Tibial nerve (tissue), 4 donors: ENCODE measurements at regions not wholly inside any gene's neighbourhood (a gene's known extent, or its start where the extent isn't known, plus 50 kb on each side); places are given as distances from the start of the nearest gene placed in this dataset.

Experiments used
- DNase-seq, 2 donors: peaks; one replicate each; pipeline ENCODE4 v3.0.0-alpha.2; 2019; ENCODE audit warnings: low spot score in 2 of 2
- H3K27ac ChIP-seq, 4 donors: fragments of 200-600 bp; sonication (generic) in 3 of 4; one replicate each; pipeline ENCODE4 v1.5.1; 2017 to 2019; ENCODE audit warnings: mild to moderate bottlenecking in 1 of 4
- H3K27me3 ChIP-seq, 2 donors: fragments of 200-600 bp; sonication (generic) in 1 of 2; one replicate each; pipeline versions ENCODE4 v1.5.1 to v1.6.0; 2017 to 2019
- H3K36me3 ChIP-seq, 3 donors: fragments of 200-600 bp; sonication (generic); one replicate each; pipeline ENCODE4 v1.5.1; 2018 to 2019
- H3K4me1 ChIP-seq, 4 donors: fragments of 200-600 bp; sonication (generic) in 3 of 4; one replicate each; pipeline ENCODE4 v1.5.1; 2017 to 2019
- H3K4me3 ChIP-seq, 4 donors: fragments of 200-600 bp; sonication (generic) in 3 of 4; one replicate each; pipeline ENCODE4 v1.5.1; 2017 to 2019; ENCODE audit warnings: mild to moderate bottlenecking in 1 of 4, moderate library complexity in 1 of 4
- H3K9me3 ChIP-seq, 4 donors: fragments of 200-600 bp; sonication (generic) in 3 of 4; one replicate each; pipeline ENCODE4 v1.5.1; 2017 to 2019
- EP300 ChIP-seq, 2 donors: sonication (generic); formaldehyde crosslinking; IDR thresholded peaks; one replicate each; pipeline ENCODE4 v1.6.1; 2017; ENCODE audit warnings: antibody characterized with exemption in 2 of 2, mild to moderate bottlenecking in 1 of 2
- POLR2A ChIP-seq, 2 donors: fragments of 450-650 bp; IDR thresholded peaks; one replicate each; pipeline ENCODE4 v1.6.1; 2017; ENCODE audit warnings: antibody characterized with exemption in 2 of 2, mild to moderate bottlenecking in 2 of 2, moderate library complexity in 2 of 2
- WGBS, 2 donors: methylation state at CpG; one replicate each; pipeline ENCODE4 v1.1.5; 2018; 5-methylcytosine and 5-hydroxymethylcytosine counted together
- TF ChIP-seq, protein P1 (sequence below), 5 experiments: fragments of 200-600 bp in 3 of 5; fragments of 450-650 bp in 2 of 5; sonication (generic) in 3 of 5; IDR thresholded peaks; one replicate each; pipeline ENCODE4 v1.5.1; 2016 to 2019; ENCODE audit warnings: antibody characterized with exemption in 5 of 5, mild to moderate bottlenecking in 3 of 5, moderate library complexity in 2 of 5

DNA sequence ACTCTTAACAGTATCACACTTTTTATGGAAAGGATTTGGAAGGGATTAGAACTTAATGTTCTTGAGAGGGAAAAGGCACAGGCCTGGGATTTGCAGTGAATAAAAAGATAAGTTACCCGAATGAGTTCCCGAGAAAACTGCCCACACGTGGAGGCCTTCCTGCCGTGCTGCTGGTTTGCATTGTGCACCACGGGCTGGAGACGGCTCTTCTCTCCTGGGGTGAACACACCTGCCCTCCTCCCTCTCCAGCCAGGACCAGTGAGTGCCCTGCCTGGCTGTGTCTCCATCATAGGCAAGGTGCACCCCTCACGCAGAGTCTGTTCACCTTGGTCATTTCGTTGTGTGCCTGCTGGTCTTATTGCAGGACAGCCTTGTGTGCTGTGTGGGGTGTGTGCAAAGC lies 336.3 kb upstream of the SHH start:
- no peaks in the 10 kb centered on the region for H3K36me3 ChIP-seq
- H3K27me3 ChIP-seq, result no peaks in the 10 kb centered on the region
- H3K27ac ChIP-seq, result no peak overlapping the region
- H3K4me1 ChIP-seq, result no peaks in the 10 kb centered on the region
- no peak for DNase-seq
- H3K9me3 ChIP-seq, result no peaks in the 10 kb centered on the region
- no peak overlapping the region for H3K4me3 ChIP-seq
- TF ChIP-seq, protein P1, sequence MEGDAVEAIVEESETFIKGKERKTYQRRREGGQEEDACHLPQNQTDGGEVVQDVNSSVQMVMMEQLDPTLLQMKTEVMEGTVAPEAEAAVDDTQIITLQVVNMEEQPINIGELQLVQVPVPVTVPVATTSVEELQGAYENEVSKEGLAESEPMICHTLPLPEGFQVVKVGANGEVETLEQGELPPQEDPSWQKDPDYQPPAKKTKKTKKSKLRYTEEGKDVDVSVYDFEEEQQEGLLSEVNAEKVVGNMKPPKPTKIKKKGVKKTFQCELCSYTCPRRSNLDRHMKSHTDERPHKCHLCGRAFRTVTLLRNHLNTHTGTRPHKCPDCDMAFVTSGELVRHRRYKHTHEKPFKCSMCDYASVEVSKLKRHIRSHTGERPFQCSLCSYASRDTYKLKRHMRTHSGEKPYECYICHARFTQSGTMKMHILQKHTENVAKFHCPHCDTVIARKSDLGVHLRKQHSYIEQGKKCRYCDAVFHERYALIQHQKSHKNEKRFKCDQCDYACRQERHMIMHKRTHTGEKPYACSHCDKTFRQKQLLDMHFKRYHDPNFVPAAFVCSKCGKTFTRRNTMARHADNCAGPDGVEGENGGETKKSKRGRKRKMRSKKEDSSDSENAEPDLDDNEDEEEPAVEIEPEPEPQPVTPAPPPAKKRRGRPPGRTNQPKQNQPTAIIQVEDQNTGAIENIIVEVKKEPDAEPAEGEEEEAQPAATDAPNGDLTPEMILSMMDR (IDR thresholded peaks at IDR 0.05), result no peak
- TF ChIP-seq EP300 (IDR thresholded peaks at IDR 0.05), result no peak
- TF ChIP-seq POLR2A (IDR thresholded peaks at IDR 0.05), result no peak
- WGBS, 2 donors, result 33 to 56% methylated on average over 7 to 8 of the region's 8 CpGs

DNA sequence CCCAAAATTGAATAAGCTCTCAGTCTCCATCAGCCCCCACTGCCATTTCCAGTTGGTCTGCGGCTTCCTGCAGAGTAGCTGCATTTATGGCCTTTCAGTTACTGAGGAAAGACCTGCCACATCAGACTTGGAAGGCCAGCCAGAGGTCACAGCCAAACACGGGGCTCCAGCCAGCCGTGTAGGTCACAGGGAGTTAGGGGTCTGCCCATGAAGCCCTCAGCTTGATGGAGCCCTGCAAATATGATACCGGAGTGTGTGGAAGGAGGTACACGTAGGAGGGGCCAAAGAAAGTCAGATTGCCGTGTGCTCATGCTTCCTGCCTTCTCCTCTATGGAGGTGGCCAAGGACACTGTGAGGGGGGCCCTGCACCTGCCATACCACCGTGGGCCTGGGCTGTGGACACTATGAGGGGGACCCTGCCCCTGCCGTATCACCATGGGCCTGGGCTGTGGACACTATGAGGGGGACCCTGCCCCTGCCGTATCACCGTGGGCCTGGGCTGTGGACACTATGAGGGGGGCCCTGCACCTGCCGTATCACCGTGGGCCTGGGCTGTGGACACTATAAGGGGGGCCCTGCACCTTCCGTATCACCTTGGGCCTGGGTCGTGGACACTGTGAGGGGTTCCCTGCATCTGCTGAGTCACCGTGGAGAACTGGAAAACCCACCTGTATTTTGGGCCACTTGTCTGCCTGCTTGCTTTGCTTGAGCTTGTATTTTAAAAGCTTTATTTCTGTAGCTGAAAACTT lies 335.7 kb upstream of the SHH start:
- H3K9me3 ChIP-seq, result no peaks in the 10 kb centered on the region
- WGBS, 2 donors, result 57 to 71% methylated on average over 10 to 15 of the region's 15 CpGs
- TF ChIP-seq EP300 (IDR thresholded peaks at IDR 0.05) (no peak), POLR2A (IDR thresholded peaks at IDR 0.05) (no peak)
- TF ChIP-seq, protein P1 (IDR thresholded peaks at IDR 0.05), result no peak

DNA sequence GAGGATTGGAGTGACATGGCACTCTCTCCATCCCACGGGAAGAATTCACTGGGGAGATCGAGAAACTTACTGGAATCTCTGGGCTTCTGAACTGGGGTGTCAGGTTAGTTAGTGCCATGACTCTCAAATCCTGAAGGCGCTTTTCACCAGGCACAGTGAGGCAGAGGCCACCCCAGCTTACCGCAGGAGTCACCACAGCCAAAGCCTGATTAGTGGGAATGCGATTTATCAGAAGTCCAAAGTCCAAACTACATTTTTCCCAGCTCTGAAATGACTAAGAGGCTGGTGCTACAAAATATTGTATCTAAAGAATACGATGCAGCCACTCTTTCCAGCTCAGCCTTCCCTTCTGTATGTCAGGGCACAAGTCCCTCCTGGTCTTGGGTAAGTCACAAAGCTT lies 334.8 kb upstream of the SHH start:
- no peak for DNase-seq
- Histone ChIP-seq H3K27me3 (no peaks in the 10 kb centered on the region), H3K4me3 (no peak overlapping the region), H3K9me3 (no peaks in the 10 kb centered on the region), H3K36me3 (no peaks in the 10 kb centered on the region), H3K27ac (no peak overlapping the region), H3K4me1 (no peaks in the 10 kb centered on the region)
- 75 to 84% methylated on average over 6 of the region's 6 CpGs for WGBS, 2 donors
- TF ChIP-seq, protein P1 (IDR thresholded peaks at IDR 0.05), result no peak

More for the DNA sequence above, 335.7 kb upstream of the SHH start:
- H3K27me3 ChIP-seq, result no peaks in the 10 kb centered on the region
- DNase-seq, result no peak
- no peaks in the 10 kb centered on the region for H3K36me3 ChIP-seq
- no peak overlapping the region for H3K4me3 ChIP-seq
- H3K4me1 ChIP-seq, result no peaks in the 10 kb centered on the region
- H3K27ac ChIP-seq, result no peak overlapping the region

DNA sequence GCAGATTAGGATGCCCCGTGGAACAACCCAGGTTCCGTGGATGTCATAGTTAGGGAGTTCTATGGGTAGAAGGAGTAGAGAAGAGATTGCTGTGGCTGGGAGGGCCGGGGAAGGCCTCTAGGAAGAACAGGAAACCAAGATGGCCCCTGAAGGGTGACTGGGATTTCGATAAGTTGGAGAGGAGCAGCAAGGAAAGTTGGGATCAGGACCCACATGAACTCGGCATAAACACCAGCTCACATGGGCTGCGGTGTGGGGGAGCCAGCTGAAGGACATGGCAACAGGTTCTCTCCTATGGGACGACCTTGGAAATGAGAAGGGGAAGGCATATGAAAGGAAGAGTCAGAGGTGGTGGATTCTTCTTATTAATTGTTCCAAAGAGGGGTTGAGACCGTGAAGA lies 333.7 kb upstream of the SHH start:
- Histone ChIP-seq H3K27ac (no peak overlapping the region), H3K4me1 (no peaks in the 10 kb centered on the region), H3K36me3 (no peaks in the 10 kb centered on the region), H3K4me3 (no peak overlapping the region), H3K27me3 (no peaks in the 10 kb centered on the region), H3K9me3 (no peaks in the 10 kb centered on the region)
- TF ChIP-seq, protein P1 (IDR thresholded peaks at IDR 0.05), result no peak
- TF ChIP-seq EP300 (IDR thresholded peaks at IDR 0.05) (no peak), POLR2A (IDR thresholded peaks at IDR 0.05) (no peak)
- 77 to 89% methylated on average over 8 of the region's 8 CpGs for WGBS, 2 donors
- DNase-seq, result no peak

DNA sequence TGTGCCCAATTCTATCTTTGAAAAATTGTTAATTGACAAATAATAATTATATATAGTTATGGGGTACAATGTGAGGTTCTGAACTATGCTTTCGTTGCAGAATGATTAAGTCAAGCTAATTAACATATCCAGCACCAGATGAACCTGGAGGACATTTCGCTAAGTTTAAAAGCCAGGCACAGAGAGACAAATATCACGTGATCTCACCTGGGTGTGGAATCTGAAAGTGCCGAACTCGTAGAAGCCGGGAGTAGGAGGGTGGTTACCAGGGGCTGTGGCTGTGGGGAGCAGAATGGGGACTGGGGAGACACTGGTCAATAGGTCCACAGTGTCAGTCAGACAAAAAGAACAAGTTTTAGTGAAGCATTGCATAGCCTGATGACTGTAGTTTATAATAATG lies 332.9 kb upstream of the SHH start:
- Histone ChIP-seq H3K4me1 (no peaks in the 10 kb centered on the region), H3K4me3 (no peak overlapping the region), H3K27ac (no peak overlapping the region), H3K27me3 (no peaks in the 10 kb centered on the region), H3K36me3 (no peaks in the 10 kb centered on the region), H3K9me3 (no peaks in the 10 kb centered on the region)
- 83 to 86% methylated on average over 6 of the region's 6 CpGs for whole genome bisulfite sequencing, 2 donors
- no peak for DNase-seq
- no peak for TF ChIP-seq POLR2A (IDR thresholded peaks at IDR 0.05)
- TF ChIP-seq EP300 (IDR thresholded peaks at IDR 0.05), result no peak
- TF ChIP-seq, protein P1 (IDR thresholded peaks at IDR 0.05), result no peak
